K562 (cell line): ENCODE measurements at regions not wholly inside any gene's neighbourhood (a gene's known extent, or its start where the extent isn't known, plus 50 kb on each side); places are given as distances from the start of the nearest gene placed in this dataset.
"Not testable (repeated sequence)": the region's sequence is repeated elsewhere in the genome, so short reads cannot be mapped to it uniquely, and the experiment has no call there.

Source experiments
- ATAC-seq: fragments of 200-7000 bp; cut with Tn5 transposase; 3 replicates; pipeline ENCODE4 v1.9.1; 2020; ENCODE audit warnings: moderate library complexity
- BruUV-seq: library from RNA; stranded (reverse); fragments of 400-500 nt; replicated peaks from 2 replicates; lab custom pipeline; 2021; lab: Mats Ljungman, UMichigan
- CTCF ChIA-PET: fragments of 300-600 bp; formaldehyde crosslinking; extraction: SDS; loops from one replicate; lab custom pipeline; 2021; ENCODE audit warnings: low intra/inter-chr PET ratio; lab: Yijun Ruan, JAX
- POLR2A ChIA-PET: fragments of 300-600, 350-650 bp; sonication (Branson Sonifier 250); formaldehyde crosslinking; extraction: SDS; loops from one replicate; lab custom pipeline; 2021; ENCODE audit warnings: antibody characterized with exemption, inconsistent platforms; lab: Yijun Ruan, JAX
- DNase-seq, 4 experiments: peaks; one replicate each; pipeline versions ENCODE4 v3.0.0 to v3.0.0-alpha.2; 2011 to 2018; ENCODE audit warnings: low spot score in 3 of 4, mixed read lengths in 3 of 4; ENCODE audit errors: extremely low read depth in 1 of 4
- FAIRE-seq: peaks from 2 replicates; lab custom pipeline; 2011; peaks lifted over from hg19 to GRCh38; lab: Jason Lieb, UNC
- H2AFZ ChIP-seq: 2 replicates; pipeline ENCODE4 v1.6.0; 2011; ENCODE audit warnings: low read depth, low read length, control low read depth, inconsistent platforms
- H3K27ac ChIP-seq: fragments of 200-600 bp; 3 replicates; pipeline ENCODE4 v1.8.0; 2011; ENCODE audit warnings: low read depth, mild to moderate bottlenecking, control low read depth, inconsistent platforms, low read length, moderate library complexity, mixed read lengths; ENCODE audit errors: extremely low read depth
- H3K27me3 ChIP-seq, 2 experiments: fragments of 300-600 bp in 1 of 2; 2 replicates in 1 of 2; 3 replicates in 1 of 2; pipeline versions ENCODE4 v1.6.0 to v1.8.0; 2011; ENCODE audit warnings: inconsistent platforms in 2 of 2, low read length in 2 of 2, mild to moderate bottlenecking in 1 of 2, mixed read lengths in 1 of 2, moderate library complexity in 1 of 2; ENCODE audit not compliant: control insufficient read depth in 2 of 2, insufficient read depth in 2 of 2
- H3K36me3 ChIP-seq: fragments of 300-600 bp; 3 replicates; pipeline ENCODE4 v1.8.0; 2011; ENCODE audit warnings: mild to moderate bottlenecking, low read length, inconsistent platforms; ENCODE audit not compliant: control insufficient read depth, insufficient read depth
- H3K4me1 ChIP-seq, 2 experiments: fragments of 200-600 bp in 1 of 2; replicated peaks in 1 of 2; 2 replicates in 1 of 2; 3 replicates in 1 of 2; pipeline versions ENCODE4 v1.5.1 to v1.8.0; 2011; ENCODE audit warnings: inconsistent platforms in 2 of 2, low read length in 2 of 2, mild to moderate bottlenecking in 1 of 2, mixed read lengths in 1 of 2, moderate library complexity in 1 of 2; ENCODE audit not compliant: control insufficient read depth in 2 of 2, insufficient read depth in 2 of 2
- H3K4me2 ChIP-seq: 2 replicates; pipeline ENCODE4 v1.6.1; 2011; ENCODE audit warnings: low read length, control low read depth, inconsistent platforms, mixed read lengths; ENCODE audit not compliant: insufficient read depth
- H3K4me3 ChIP-seq: fragments of 200-600 bp; sonication (generic), shearing (Covaris generic); 2 replicates; pipeline ENCODE4 v1.5.1; 2016; ENCODE audit warnings: control low read depth, inconsistent platforms
- H3K79me2 ChIP-seq: fragments of 200-600 bp; 3 replicates; pipeline ENCODE4 v1.8.0; 2011; ENCODE audit warnings: low read length, inconsistent platforms; ENCODE audit not compliant: control insufficient read depth, insufficient read depth
- H3K9ac ChIP-seq, 2 experiments: 2 replicates each; pipeline versions ENCODE4 v1.6.0 to v1.6.1; 2011; ENCODE audit warnings: low read depth in 2 of 2, low read length in 2 of 2, control low read depth in 1 of 2, inconsistent platforms in 1 of 2, mild to moderate bottlenecking in 1 of 2, mixed read lengths in 1 of 2; ENCODE audit not compliant: insufficient read depth in 1 of 2
- H3K9me1 ChIP-seq: one replicate; pipeline ENCODE4 v1.6.0; 2011; ENCODE audit warnings: inconsistent platforms, mild to moderate bottlenecking, low read length, moderate library complexity; ENCODE audit not compliant: control insufficient read depth, insufficient read depth
- H3K9me3 ChIP-seq: replicated peaks from 2 replicates; pipeline ENCODE4 v1.5.1; 2011; ENCODE audit warnings: low read depth, low read length, inconsistent platforms; ENCODE audit not compliant: control insufficient read depth, insufficient read depth
- H4K20me1 ChIP-seq: replicated peaks from 2 replicates; pipeline ENCODE4 v1.6.1; 2011; ENCODE audit warnings: low read length, inconsistent platforms, mixed read lengths; ENCODE audit not compliant: control insufficient read depth, insufficient read depth
- AFF1 ChIP-seq, 2 experiments: fragments of 450-650 bp; IDR thresholded peaks; 2 replicates each; pipeline ENCODE4 v1.6.1; 2018; ENCODE audit warnings: mild to moderate bottlenecking in 2 of 2, low read depth in 1 of 2; ENCODE audit not compliant: partially characterized antibody in 2 of 2
- BCOR ChIP-seq: fragments of 450-650 bp; IDR thresholded peaks from 2 replicates; pipeline ENCODE4 v1.6.1; 2016
- POLR2AphosphoS5 ChIP-seq: IDR thresholded peaks from 2 replicates; pipeline ENCODE4 v1.6.1; 2011; ENCODE audit warnings: mild to moderate bottlenecking, low read depth, low read length, moderate library complexity; ENCODE audit not compliant: control insufficient read depth, insufficient read depth
- RBM25 ChIP-seq: fragments of 200-400 bp; formaldehyde crosslinking; IDR thresholded peaks from 2 replicates; pipeline ENCODE4 v1.6.1; 2018; ENCODE audit warnings: low read length, low read depth, moderate library complexity; ENCODE audit not compliant: severe bottlenecking
- TOE1 ChIP-seq, 2 experiments: fragments of 450-650 bp in 1 of 2; sonication (generic) in 1 of 2; formaldehyde crosslinking in 1 of 2; IDR thresholded peaks; 2 replicates each; pipeline versions ENCODE4 v1.7.1 to v1.8.0; 2016 to 2022; ENCODE audit warnings: borderline replicate concordance in 2 of 2, mild to moderate bottlenecking in 2 of 2, antibody characterized with exemption in 1 of 2, inconsistent platforms in 1 of 2, low read depth in 1 of 2, missing genetic modification reagents in 1 of 2, moderate library complexity in 1 of 2
- ZNF146 ChIP-seq: IDR thresholded peaks from one replicate; pipeline ENCODE4 v1.6.1; 2018; ENCODE audit warnings: missing compliant biosample characterization; ENCODE audit not compliant: unreplicated experiment
- WGBS: fragments of 100-300 bp; shearing (Covaris generic); methylation state at CpG from one replicate; pipeline ENCODE4 v1.1.6; 2016; ENCODE audit warnings: low coverage, mixed read lengths; ENCODE audit not compliant: insufficient coverage; ENCODE audit errors: missing lambda C conversion rate; 5-methylcytosine and 5-hydroxymethylcytosine counted together
- in situ Hi-C: fragments of 300-500 bp; cut with MboI; formaldehyde crosslinking; loops from 4 replicates; pipeline ENCODE4 v1.15.0; 2018; ENCODE audit warnings: inconsistent platforms, mixed read lengths
- intact Hi-C: fragments of 100-400 bp; cut with micrococcal nuclease; formaldehyde crosslinking; loops from 2 replicates; pipeline ENCODE4 v1.14.2; 2022
- TF ChIP-seq, protein P1 (sequence below): IDR thresholded peaks from 2 replicates; pipeline ENCODE4 v1.6.1; 2012; ENCODE audit warnings: low read depth, low read length, improper control_type of control experiment, borderline replicate concordance

DNA sequence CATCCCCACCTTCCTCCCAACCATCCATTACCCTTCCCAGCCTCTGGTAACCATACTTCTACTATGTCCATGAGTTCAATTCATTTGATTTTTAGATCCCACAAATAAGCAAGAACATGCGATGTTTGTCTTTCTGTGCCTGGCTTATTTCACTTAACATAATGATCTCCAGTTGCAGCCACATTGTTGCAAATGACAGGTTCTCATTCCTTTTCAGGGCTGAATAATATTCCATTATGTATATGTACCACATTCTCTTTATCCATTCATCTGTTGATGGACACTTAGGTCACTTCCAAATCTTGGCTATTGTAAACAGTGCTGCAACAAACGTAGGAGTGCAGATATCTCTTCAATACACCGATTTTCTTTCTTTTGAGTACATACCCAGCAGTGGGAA lies 522.1 kb downstream of the TMEM114 start:
- DNase-seq, H4K20me1 ChIP-seq, H3K9ac ChIP-seq, H3K4me3 ChIP-seq, H3K27me3 ChIP-seq, CTCF ChIA-PET: not testable (repeated sequence)
- WGBS: 93% methylated on average over 3 of the region's 3 CpGs
- peaks cover 84% of the 10 kb centered on the region for H3K79me2 ChIP-seq
- TF ChIP-seq RBM25: peak; percentile 63
- TF ChIP-seq BCOR: peak; percentile 36; the same call in 1 of the 2 replicates
- TF ChIP-seq ZNF146: peak; percentile 94
- TF ChIP-seq, all 486 proteins: peak for 3; not testable (repeated sequence) for 483
- H3K9me1 ChIP-seq, intact Hi-C loops, in situ Hi-C loops, H2AFZ ChIP-seq, H3K9me3 ChIP-seq, H3K27ac ChIP-seq, BruUV-seq, H3K4me2 ChIP-seq, H3K4me1 ChIP-seq, ATAC-seq, FAIRE-seq: not testable (repeated sequence)
- POLR2A ChIA-PET: interaction anchor here (0.6 kb wide), 1 partner anchor 102 kb away, joined by 3 read pairs; no protein-coding TSS in a partner anchor
- peaks cover 67% of the 10 kb centered on the region for H3K36me3 ChIP-seq

DNA sequence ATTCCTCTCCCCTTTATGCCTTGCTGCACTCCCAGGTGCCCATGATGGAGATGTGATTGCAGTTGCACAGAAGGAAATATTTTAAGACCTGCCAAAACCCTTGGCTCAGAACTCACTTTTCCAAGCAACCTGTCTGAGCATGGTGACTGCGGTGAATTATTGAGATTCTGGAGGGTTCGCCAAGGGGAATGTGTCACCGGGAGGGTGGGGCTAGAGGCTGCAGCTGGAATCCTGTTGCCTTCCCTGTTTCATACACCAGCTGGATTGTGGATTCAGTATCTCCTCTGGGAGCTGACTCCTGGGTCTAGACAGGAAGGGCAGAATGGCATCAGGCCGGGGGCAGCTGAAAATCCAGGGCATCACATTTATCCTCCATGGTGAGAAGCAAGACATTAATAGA lies 527.2 kb downstream of the TMEM114 start:
- DNase-seq: no peak
- Histone ChIP-seq H3K4me2 (no peak overlapping the region), H2AFZ (no peak overlapping the region), H3K9ac (no peak overlapping the region), H4K20me1 (no peaks in the 10 kb centered on the region), H3K27me3 (no peaks in the 10 kb centered on the region), H3K4me3 (no peak overlapping the region), H3K36me3 (peaks cover 52% of the 10 kb centered on the region; the same call in 2 of the 3 replicates), H3K4me1 (no peaks in the 10 kb centered on the region), H3K9me3 (no peaks in the 10 kb centered on the region), H3K27ac (no peak overlapping the region), H3K9me1 (no peaks in the 10 kb centered on the region), H3K79me2 (peaks cover 60% of the 10 kb centered on the region)
- in situ Hi-C loops (no loop called here), intact Hi-C loops (no loop called here)
- BruUV-seq: no TSS peak
- ChIA-PET CTCF (no interaction called here), POLR2A (interaction anchor here (1.0 to 1.3 kb wide), 2 partner anchors 9 to 11 kb away, joined by 3 read pairs; no protein-coding TSS in a partner anchor)
- WGBS: 93% methylated on average over 4 of the region's 4 CpGs
- no peak for ATAC-seq
- no peak for FAIRE-seq
- TF ChIP-seq POLR2AphosphoS5: peak; percentile 20; the same call in 1 of the 2 replicates
- no peak for TF ChIP-seq TOE1 (IDR thresholded peaks at IDR 0.05; ENCODE audit: borderline replicate concordance)
- no peak for TF ChIP-seq TOE1 (CRISPR knock-in tag; IDR thresholded peaks at IDR 0.05; ENCODE audit: borderline replicate concordance, low read depth)
- TF ChIP-seq, protein P1, sequence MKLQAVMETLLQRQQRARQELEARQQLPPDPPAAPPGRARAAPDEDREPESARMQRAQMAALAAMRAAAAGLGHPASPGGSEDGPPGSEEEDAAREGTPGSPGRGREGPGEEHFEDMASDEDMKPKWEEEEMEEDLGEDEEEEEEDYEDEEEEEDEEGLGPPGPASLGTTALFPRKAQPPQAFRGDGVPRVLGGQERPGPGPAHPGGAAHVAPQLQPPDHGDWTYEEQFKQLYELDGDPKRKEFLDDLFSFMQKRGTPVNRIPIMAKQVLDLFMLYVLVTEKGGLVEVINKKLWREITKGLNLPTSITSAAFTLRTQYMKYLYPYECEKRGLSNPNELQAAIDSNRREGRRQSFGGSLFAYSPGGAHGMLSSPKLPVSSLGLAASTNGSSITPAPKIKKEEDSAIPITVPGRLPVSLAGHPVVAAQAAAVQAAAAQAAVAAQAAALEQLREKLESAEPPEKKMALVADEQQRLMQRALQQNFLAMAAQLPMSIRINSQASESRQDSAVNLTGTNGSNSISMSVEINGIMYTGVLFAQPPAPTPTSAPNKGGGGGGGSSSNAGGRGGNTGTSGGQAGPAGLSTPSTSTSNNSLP: no peak
- TF ChIP-seq AFF1 (IDR thresholded peaks at IDR 0.05; ENCODE audit: low read depth in 1 of 2, partially characterized antibody in 2 of 2): no peak
